GM21390 (cell line): ENCODE measurements at regions not wholly inside any gene's neighbourhood (a gene's known extent, or its start where the extent isn't known, plus 50 kb on each side); places are given as distances from the start of the nearest gene placed in this dataset.

ENCODE experiments used
- ATAC-seq: cut with Tn5 transposase; IDR thresholded peaks from one replicate; pipeline ENCODE4 v1.9.1; 2021; ENCODE audit not compliant: unreplicated experiment

DNA sequence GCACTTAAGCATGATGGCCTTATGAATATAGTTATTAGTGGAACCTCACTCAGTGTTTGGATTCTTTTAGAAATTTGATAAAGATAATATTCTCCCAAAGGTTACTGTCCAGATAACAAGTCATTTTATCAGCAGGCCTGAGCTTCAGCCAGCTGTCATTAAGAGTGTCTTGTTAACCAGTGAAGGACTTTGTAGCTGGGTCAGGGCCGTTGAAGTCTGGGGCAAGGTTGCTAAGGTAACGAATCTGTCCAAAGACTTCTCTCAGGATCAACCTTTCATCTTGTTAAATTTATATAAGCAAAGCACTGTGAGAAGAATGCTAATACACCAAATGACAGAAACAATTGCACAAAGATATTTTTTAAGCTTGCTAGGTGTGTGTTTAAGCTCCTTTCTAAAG lies 271.3 kb upstream of the TMPO start:
- no peak for ATAC-seq

DNA sequence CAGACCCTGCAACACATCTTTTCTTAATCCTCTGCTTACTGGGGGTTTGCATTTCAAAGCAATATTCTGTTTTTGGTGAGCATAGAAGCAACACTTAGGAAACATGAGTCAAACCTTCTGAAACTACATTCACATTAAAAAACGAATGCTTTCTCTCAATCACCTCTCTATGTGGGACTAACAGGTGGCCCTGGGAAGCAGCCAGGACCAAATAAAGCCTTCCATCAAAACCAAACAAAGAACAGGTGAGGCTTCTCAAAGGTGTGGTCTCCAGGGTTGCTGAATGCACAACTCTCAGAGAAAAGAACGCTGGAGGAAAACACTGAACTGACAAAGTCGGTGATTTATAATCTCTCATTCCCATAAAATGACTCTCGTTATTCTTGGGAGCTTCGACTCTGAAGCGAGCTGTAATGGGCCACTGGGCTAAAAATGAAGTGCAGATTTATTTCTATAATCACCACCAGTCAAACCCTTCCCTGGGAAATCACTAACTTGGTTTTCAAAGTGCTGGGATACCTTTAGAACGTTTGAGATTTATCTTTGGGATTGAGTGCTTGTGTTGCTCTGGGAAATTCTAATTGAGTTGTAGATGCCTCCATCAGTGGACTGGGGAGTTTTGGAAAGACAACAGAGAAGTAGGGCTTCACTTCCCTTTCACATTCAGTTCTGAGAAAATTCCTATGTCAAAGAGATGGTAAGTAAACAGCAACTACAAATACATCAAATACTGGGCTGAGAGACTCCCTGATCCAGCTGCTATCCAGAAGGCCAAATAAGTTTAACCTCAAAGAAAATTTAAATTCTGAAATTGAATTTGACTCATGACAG lies 262.0 kb upstream of the TMPO start:
- ATAC-seq = no peak

DNA sequence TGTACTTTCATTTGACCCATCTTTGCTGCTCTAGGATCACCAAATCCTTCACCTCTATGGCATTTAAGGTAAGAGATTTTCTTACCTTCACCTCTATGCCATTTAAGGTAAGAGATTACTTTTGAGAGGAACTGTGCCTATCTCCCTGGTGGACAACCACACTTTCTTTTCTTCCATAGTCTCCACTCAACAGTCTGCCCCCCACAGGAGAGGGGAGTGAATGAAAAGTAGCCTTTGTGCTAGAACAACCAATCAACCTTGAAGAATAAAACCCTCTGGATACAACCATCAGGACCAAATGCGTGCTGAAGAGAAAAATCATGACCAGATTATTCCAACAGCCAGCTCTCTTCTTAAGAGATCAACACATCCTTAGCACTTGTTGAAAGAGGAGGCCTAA lies 258.6 kb upstream of the TMPO start:
- no peak for ATAC-seq

DNA sequence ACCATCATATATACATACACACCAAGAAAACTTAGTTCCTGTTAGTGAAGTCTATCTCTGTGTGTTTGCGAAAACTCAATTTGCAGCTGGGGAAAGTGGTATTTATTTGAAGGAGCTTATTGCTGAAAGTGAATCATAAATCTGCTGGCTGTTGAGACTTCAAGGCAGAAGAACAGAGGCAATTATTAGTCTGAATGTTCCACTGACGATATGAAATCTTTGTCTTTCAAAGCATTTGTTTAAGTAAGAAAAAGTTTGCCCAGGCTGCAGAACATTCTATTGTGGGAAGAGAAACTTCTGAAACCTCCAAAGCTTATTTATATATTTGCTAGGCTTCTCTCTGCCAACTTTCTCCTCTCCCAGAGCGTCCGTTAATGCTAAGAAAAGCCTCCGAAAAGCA lies 255.7 kb upstream of the TMPO start:
- ATAC-seq = no peak

DNA sequence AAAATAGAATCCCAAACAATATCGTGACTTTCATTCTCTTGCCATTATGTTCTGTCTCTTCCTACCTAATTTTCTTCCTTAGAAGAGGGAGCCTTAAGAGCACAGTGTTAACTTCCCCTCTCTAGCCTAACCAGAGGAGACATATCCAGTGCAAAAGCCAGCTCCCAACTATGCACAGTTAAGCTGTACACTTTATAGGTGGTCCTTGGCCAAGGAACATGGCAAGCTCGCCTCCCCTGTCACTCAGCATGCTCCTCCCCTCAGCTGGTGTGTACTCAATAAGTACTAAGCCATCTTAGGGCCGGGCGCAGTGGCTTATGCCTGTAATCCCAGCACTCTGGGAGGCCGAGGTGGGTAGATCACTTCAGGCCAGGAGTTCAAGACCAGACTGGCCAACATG lies 255.1 kb upstream of the TMPO start:
- no peak for ATAC-seq

DNA sequence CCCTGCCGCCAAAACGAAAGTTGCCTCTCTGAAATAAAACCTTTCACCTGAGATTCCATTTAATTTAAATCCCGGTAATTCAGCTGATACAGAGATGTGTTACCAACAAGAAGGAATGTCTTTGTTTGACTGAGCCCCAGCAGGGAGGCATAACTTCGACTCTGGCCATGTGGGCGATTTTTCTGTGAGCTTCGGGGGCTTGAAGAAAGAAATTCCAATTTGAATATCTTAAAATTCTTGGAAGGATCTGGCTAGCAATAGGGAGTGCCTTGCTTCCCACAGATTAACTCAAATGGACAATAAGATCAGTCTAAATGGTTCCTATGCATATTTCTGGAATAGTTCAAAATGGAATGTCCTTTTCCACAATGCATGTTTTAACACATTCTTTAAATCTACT lies 252.5 kb upstream of the TMPO start:
- ATAC-seq = no peak

DNA sequence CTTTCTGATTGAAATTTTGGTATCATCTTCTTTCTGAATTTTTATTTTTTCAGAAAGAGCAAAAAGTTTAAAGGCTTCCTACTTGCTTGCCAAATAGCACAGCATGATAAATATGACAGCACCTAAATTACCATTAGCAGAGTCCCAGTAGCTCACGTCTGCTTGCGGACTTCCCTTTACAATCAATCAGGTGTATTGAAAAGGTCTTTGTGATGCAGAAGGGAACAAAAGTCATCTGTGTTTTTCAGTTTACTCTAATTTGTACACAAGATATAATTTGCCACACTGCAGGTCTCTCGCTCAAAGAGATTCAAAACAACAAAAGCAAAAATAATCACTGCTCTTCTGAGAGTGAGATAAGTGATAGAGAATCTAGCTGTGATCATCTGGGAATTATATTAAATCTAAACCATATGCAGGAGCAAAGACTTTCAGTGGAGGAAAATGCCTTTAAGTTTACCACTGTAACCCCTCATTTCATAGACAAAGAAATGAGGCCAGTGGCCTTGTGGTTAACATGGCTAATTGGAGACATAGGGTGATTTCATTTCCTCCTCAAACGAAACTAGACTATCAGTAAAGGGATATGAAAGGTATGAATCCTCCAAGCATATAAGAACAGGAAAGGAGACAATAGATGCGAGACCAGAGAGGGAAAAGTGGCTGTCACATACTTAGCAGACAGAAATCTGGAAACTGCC lies 240.8 kb upstream of the TMPO start:
- ATAC-seq = peak; percentile 99

DNA sequence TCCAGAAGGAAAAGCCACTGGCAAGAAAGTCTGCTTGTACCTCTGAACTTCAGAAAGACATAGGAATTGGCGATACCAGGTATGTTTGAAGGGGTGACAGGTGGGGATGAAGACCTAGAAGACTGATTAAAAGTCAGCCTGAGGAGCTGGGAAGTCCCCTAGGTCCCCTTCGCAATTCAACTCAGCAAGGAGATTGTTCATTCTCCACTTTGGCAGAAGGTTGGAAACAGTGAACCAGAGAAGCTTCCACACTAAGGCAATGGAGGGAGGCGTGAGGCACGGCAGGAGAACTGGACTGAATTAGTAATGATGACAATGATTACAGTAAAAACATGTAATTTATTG lies 240.3 kb upstream of the TMPO start:
- peak; percentile 40 for ATAC-seq

DNA sequence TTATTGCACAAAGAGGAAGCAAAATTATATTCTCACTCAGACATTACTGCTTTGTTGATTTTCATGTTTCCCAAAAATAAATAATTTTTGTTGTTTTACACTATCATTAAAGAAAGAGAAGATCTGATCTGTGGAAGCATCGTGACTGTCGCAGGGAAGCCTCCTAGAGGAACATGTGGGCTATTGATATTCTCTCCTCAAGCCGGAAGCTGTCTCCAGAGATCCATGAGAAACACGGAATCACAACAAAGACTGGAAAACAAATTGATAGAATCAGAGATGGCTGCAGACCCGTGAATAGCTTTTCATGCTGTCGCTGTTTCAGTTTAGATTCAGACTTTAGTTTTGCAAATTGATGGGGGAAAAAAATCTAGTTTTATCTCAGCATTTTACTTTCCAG lies 235.2 kb upstream of the TMPO start:
- ATAC-seq = no peak

DNA sequence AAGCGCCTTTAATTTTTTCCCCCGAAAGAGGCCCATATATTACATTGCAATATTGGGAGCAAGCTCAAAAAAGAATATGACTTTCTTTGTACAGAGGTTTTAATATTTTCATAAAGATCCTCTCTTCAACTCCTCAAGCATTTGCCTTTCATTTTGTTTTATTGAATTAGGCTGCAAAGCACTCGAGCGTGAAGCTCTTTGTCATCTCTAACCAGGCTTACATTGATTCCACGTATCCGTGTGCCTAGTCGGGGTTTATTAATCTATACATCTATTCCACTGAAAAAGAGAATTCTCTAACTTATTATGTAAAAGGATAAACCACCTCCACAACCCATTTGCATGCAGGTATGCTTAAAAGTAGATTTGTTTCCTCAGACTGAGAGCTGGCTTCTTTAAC lies 234.8 kb upstream of the TMPO start:
- no peak for ATAC-seq

DNA sequence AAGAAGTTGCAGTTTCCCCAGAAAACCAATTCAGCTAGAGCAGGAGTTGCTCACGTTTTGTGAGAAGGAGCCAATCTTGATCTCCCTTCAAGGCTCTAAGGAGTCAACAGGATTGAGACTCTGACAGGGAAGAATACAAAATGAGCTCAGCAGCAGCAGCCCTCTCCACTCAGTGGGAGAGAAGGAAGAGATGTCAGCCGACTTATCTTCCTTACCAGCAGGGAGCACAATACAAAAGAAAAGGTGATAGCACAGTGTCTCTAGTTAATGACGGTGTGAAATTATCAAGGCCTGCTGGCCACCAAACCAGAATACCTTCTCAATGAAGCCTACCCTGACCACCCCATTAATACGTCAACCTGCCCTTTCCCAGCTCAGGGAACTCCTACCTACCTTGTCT lies 223.6 kb upstream of the TMPO start:
- no peak for ATAC-seq

DNA sequence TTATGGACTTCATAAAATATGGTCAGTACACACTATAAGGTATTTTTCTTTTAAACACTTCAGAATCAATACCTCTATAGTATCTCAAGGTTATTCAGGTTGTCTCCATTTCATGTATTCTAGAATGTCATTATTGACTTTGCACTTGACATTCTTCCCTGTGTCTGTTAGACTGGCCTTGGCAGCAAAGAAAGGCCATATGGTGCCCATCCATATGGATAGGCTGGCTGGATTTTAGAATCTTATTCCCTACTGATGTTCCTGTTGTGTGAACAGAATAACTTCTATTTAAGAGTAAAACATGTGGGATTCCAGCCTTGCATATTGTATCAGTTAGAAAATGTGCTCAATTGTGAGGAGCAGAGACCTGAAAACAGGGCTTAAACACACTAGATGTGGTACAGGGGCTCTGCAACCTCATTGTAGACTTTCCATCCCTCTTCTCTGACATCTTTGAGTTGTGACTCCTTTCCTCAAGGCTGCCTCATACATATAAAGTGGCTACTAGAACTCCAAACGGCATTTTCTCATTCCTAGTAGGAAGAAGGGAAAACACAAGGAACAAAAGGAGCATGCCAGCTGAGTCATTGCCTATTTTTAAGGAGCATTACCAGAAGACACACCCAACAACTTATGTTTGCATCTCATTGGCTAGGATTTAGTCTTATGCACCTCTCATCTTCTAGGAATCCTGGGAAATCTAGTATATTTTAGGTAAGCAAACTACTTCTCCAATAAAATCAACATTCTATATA lies 221.2 kb upstream of the TMPO start:
- ATAC-seq = no peak

DNA sequence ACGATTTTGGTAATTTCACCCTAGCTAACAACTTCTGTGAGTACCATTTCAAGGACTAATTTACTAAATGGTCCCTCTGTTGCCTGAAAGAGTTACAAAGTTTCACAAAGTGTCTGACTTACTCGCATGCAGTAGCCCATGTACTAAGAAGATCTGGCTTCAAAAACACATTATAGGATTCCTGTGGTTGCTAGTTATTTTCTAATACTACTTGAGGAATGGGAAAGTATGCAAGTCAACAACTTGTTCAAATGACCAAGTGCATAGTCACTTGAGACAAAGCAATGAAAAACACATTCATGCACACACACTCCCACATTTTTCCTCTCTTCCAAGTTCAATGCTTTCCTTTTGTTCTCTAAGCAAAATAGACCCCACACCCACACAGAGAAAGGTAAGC lies 219.7 kb upstream of the TMPO start:
- no peak for ATAC-seq

DNA sequence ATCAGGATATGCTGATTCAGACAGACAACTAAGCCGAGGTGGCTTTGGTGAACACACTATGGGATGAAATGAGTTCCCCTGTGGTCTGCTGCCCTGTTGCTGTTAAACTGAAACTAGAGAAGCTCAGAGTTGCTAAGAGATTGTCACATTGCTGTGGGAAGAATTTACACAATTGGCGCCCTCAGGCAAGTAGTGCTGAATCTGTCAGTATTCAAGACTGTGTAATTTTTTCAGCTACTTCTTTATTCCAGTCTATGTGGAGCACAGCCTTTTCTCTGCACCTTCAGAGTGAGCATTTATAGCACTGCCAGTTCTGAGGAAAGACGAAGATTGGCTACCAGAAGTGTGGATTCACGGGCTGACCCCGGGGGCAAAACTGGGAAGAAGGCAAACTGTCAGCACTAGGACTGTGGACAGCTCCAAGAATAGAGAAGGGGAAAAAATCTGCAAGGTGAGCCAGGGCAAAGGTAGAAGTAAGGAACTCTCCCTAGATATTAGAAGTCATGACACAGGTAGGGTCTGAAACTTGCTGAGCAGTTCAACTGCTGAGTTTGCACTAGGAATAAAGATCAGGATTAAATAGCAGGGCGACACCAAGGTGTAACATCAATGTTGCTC lies 218.8 kb upstream of the TMPO start:
- no peak for ATAC-seq

DNA sequence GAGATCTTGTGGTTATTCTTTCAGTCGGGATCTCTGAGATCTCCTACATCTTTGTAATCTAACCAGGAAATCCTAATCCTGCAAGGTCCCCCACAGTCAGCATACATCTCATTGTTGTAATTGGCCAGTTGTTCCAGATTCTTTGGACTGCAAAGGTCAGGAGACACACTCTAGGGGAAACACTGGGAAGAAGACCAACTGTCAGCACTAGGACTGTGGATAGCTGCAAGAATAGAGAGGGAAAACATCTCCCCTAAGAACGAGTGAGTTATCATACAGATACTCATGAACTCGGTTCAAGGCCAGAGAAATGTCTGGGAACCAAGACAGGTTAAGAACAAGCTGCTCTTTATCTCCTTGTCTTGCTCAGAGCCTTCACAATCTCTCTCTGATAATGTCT lies 217.9 kb upstream of the TMPO start:
- no peak for ATAC-seq

DNA sequence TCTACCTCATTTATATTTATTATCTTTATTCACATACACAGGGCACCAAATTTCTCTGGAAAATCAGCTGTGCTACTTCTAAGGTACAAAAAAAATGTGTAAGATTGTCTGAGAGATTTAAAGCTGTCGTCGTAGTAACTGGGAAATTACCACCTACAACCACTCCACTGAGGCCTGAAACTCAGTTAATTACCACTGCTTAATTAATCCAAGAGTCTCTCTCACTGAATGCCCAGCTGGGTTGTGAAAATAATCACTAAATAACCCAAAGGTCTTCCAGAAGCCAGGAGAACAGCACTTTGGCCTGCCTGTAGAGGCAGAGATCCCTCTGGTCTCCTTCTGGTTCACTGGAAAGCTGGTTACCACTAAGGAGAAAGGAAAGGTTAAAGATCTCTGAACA lies 207.2 kb upstream of the TMPO start:
- ATAC-seq = no peak

DNA sequence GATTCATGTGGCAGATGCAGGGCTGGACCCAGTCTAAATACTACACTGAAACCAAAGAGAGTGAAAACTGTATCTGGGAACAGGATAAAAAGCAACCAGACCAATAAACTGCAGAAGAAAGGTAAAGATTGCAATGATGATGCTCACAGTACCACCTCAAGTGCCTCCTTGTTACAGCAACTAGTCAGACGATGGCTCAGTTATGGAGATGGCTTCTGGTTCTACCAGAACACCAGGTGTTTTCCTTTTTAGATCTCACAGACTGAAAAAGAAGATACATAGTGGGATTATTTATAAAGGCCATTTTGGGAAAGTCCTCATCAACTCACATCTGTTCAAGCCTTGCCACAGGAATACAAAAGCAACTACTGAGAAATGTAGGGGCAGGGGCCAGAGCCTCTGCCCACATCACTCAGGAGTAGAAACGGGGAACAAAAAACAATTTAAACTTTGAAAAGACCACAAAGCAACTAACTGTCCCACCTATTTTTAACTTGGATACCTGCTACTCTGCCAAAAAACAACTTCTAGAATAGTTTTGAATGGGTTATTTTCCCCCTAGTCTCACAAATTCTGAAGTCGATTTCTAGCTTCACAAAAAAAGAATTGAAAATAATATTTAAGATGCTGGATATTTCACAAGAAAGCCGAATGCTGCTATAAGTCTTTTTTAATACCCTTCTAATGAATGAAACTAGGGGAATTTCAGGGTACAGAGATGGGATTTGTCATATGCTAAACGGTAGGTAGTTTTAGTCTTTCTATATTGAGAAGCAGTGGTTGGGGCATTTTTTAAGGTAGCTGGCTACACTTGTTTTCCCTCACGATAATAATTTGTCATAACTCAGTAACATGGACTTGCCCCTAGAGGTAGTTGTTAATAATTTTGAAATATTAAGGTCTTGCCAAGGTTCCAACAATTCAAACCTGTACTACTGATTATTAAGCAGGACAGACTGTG lies 197.2 kb upstream of the TMPO start:
- ATAC-seq = no peak

DNA sequence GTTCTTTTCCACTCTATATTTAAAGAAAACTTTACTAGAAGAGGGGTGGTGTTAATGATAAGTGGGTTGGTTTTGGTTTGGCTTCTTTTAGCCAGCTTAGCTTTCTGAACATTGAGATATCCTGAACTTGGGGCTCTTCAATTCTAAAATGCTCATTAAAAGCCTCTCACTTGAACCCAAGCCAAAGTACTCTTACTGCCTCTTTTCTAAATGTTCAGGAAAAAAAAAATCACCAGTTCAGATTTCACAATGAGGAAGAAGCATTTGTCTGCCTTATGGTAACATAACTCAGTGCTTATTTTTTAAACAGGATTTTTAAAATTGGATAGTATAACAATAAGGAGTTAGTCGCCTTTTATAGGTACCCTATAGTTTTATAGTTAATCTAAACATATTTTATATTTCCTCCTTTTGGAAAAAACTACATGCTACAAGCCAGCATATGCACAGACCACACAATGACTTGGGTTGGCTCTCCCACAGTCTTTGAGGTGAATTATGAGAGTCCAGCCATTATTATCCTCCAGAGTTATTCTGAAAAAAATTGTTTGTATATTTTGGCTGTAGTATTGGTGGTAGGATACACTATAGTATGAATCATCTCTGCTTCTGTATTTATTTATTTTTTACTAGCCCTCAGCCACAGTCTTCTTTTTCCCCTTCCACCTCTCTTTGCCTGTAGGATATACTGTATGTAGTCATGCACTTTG lies 195.5 kb upstream of the TMPO start:
- ATAC-seq = no peak

DNA sequence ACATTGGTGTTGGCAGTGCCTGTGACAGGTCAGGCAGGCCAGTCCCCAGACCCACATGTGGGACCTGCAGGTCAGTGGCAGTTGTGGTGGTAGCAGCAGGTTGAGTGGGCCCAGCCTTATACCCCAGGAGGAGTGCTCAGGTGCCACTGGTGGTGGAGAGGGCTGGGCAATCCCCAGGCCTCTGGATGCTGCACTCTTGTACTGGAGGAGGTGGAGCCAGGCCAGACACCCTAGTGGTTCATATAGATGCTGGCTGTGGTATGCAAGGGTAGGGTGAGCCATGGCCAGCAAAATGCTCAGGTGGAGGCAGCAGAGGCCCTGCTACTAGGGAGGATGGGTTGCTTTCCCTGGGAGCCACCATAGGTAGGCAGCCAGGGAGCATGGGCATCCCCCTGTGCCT lies 190.4 kb upstream of the TMPO start:
- no peak for ATAC-seq

DNA sequence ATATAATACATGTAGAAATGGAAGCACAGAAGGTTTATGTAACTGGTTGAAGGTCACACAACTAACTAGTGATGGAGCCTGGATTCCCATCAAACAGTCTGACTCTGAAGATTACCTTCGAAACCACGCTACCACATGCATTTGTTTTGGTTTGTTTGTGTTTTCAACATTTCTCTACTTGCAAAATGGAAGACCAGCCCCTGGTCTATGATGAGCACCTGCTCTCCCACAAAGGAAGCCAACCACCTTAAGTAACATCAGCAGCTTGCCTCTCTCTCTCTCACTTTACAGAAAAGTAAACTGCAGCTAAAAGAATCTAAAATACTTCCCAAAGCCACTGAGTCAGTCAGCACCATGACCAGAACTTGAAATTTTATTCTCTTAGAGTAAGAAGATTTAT lies 186.9 kb upstream of the TMPO start:
- no peak for ATAC-seq
